GM23248 (cell line): ENCODE measurements at regions not wholly inside any gene's neighbourhood (a gene's known extent, or its start where the extent isn't known, plus 50 kb on each side); places are given as distances from the start of the nearest gene placed in this dataset.
"Not testable (repeated sequence)": the region's sequence is repeated elsewhere in the genome, so short reads cannot be mapped to it uniquely, and the experiment has no call there.

Source experiments
- DNase-seq: peaks from one replicate; pipeline ENCODE4 v3.0.0-alpha.2; 2015
- H2AFZ ChIP-seq: fragments of 200-600 bp; sonication (generic); 2 replicates; pipeline ENCODE4 v1.6.1; 2016; ENCODE audit warnings: antibody characterized with exemption
- H3F3A ChIP-seq: fragments of 200-600 bp; sonication (generic); 2 replicates; pipeline ENCODE4 v1.6.1; 2016; ENCODE audit warnings: mild to moderate bottlenecking, antibody characterized with exemption, mixed run types; ENCODE audit not compliant: insufficient read depth
- H3K27ac ChIP-seq: fragments of 200-600 bp; sonication (generic); 2 replicates; pipeline ENCODE4 v1.5.1; 2016; ENCODE audit warnings: mild to moderate bottlenecking
- H3K27me3 ChIP-seq: fragments of 200-600 bp; sonication (generic); replicated peaks from 2 replicates; pipeline ENCODE4 v1.6.1; 2016; ENCODE audit warnings: mild to moderate bottlenecking; ENCODE audit not compliant: insufficient read depth
- H3K36me3 ChIP-seq: fragments of 200-600 bp; sonication (generic); 2 replicates; pipeline ENCODE4 v1.6.1; 2016; ENCODE audit warnings: low read depth, mild to moderate bottlenecking
- H3K4me1 ChIP-seq: fragments of 200-600 bp; sonication (generic); 2 replicates; pipeline ENCODE4 v1.6.1; 2016; ENCODE audit warnings: mild to moderate bottlenecking; ENCODE audit not compliant: insufficient read depth
- H3K4me2 ChIP-seq: fragments of 200-600 bp; sonication (generic); one replicate; pipeline ENCODE4 v1.6.1; 2016; ENCODE audit warnings: mild to moderate bottlenecking; ENCODE audit not compliant: unreplicated experiment
- H3K4me3 ChIP-seq: fragments of 200-600 bp; sonication (generic); 2 replicates; pipeline ENCODE4 v1.5.1; 2016; ENCODE audit warnings: mild to moderate bottlenecking
- H3K79me2 ChIP-seq: fragments of 200-600 bp; sonication (generic); 2 replicates; pipeline ENCODE4 v1.6.1; 2016; ENCODE audit warnings: mild to moderate bottlenecking; ENCODE audit not compliant: insufficient read depth
- H3K9ac ChIP-seq: fragments of 200-600 bp; sonication (generic); 2 replicates; pipeline ENCODE4 v1.6.1; 2016; ENCODE audit warnings: mild to moderate bottlenecking
- H3K9me2 ChIP-seq: fragments of 200-600 bp; sonication (generic); 2 replicates; pipeline ENCODE4 v1.6.1; 2016; ENCODE audit warnings: mixed run types, mild to moderate bottlenecking, moderate library complexity; ENCODE audit not compliant: insufficient read depth
- H3K9me3 ChIP-seq: fragments of 200-600 bp; sonication (generic); one replicate; pipeline ENCODE4 v1.6.1; 2017; ENCODE audit warnings: low read depth
- H4K20me1 ChIP-seq: fragments of 200-600 bp; sonication (generic); 2 replicates; pipeline ENCODE4 v1.6.0; 2016; ENCODE audit not compliant: insufficient read depth
- EZH2 ChIP-seq: fragments of 200-600 bp; sonication (generic); IDR thresholded peaks from 2 replicates; pipeline ENCODE4 v1.6.1; 2018; ENCODE audit warnings: antibody characterized with exemption, mild to moderate bottlenecking; ENCODE audit not compliant: insufficient read depth, poor library complexity, severe bottlenecking
- EZH2phosphoT487 ChIP-seq: fragments of 200-600 bp; sonication (generic); IDR thresholded peaks from 2 replicates; pipeline ENCODE4 v1.6.1; 2018; ENCODE audit warnings: antibody characterized with exemption, moderate library complexity, mild to moderate bottlenecking, low read depth; ENCODE audit not compliant: insufficient read depth
- WGBS, 2 experiments: methylation state at CpG; one replicate each; pipeline ENCODE4 v1.1.6; 2015 to 2017; ENCODE audit warnings: low lambda C conversion rate in 2 of 2, low coverage in 1 of 2; ENCODE audit errors: missing lambda C conversion rate in 2 of 2; 5-methylcytosine and 5-hydroxymethylcytosine counted together
- in situ Hi-C: fragments of 300-500 bp; cut with MboI; formaldehyde crosslinking; loops from 2 replicates; pipeline ENCODE4 v1.15.0; 2020

- no peaks in the 10 kb centered on the region for H3K9me3 ChIP-seq
- H3K4me2 ChIP-seq, result no peak overlapping the region
- H3F3A ChIP-seq, result no peaks in the 10 kb centered on the region
- H2AFZ ChIP-seq, result no peak overlapping the region
- no peaks in the 10 kb centered on the region for H4K20me1 ChIP-seq
- H3K9ac ChIP-seq, result no peak overlapping the region
- no peak overlapping the region for H3K27ac ChIP-seq
- H3K79me2 ChIP-seq, result no peaks in the 10 kb centered on the region
- H3K4me3 ChIP-seq, result no peak overlapping the region
- in situ Hi-C loops, result no loop called here
- no peaks in the 10 kb centered on the region for H3K4me1 ChIP-seq
- TF ChIP-seq EZH2 (no peak), EZH2phosphoT487 (no peak)
- H3K27me3 ChIP-seq, result peaks cover 11% of the 10 kb centered on the region
- WGBS, 2 experiments, result 58 to 63% methylated on average over 7 of the region's 7 CpGs
- no peak for DNase-seq
- no peaks in the 10 kb centered on the region for H3K36me3 ChIP-seq
- H3K9me2 ChIP-seq, result no peaks in the 10 kb centered on the region
These were observed 115.5 kb upstream of the DUSP22 start for GRCh38 chr6:176766-177165.

DNA sequence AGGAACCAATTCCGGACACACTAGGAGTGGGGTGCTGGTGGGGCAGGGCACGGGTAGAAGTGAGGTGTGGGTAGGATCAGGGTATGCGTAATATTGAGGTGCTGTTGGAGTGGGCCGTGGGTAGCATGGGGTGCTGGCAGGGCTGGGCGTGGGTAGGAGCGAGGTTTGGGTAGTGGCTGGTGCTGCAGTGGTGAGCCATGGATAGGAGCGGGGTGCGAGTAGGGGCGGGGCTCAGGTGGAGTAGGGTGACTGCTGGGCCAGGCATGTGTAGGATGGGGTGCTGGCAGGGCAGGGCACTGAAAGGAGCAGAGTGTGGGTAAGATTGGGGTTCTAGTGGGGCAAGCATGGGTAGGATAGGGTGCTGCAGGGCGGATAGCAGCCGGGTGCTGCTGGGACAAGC is 114.2 kb upstream of the DUSP22 start:
- no peak overlapping the region for H3K9ac ChIP-seq
- no peaks in the 10 kb centered on the region for H3K9me3 ChIP-seq
- H3K4me1 ChIP-seq, result no peaks in the 10 kb centered on the region
- no peak for DNase-seq
- no peak overlapping the region for H2AFZ ChIP-seq
- H3K27me3 ChIP-seq, result peaks cover 11% of the 10 kb centered on the region
- no peaks in the 10 kb centered on the region for H4K20me1 ChIP-seq
- H3K4me2 ChIP-seq, result no peak overlapping the region
- H3K9me2 ChIP-seq, result no peaks in the 10 kb centered on the region
- in situ Hi-C loops, result no loop called here
- no peaks in the 10 kb centered on the region for H3K36me3 ChIP-seq
- H3K4me3 ChIP-seq, result no peak overlapping the region
- H3F3A ChIP-seq, result no peaks in the 10 kb centered on the region
- no peak overlapping the region for H3K27ac ChIP-seq
- TF ChIP-seq EZH2, result no peak
- no peak for TF ChIP-seq EZH2phosphoT487
- H3K79me2 ChIP-seq, result no peaks in the 10 kb centered on the region
- 61 to 65% methylated on average over 11 of the region's 11 CpGs for WGBS, 2 experiments

DNA sequence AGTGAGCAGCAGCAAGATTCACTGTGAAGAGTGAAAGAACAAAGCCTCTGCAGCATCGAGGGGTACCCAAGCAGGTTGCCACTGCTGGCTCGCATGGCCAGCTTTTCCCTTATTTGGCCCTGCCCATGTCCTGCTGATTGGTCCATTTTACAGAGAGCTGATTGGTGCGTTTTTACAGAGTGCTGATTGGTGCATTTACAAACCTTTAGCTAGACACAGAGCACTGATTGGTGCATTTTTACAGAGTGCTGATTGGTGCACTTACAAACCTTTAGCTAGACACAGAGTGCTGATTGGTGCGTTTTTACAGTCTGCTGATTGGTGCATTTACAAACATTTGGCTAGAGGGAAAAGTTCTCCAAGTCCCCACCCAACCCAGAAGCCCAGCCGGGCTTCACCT is 113.4 kb upstream of the DUSP22 start:
- H3K9ac ChIP-seq, H3K9me3 ChIP-seq, H3K4me3 ChIP-seq, H3K27me3 ChIP-seq, H3K36me3 ChIP-seq, H3K9me2 ChIP-seq, DNase-seq, H3K4me1 ChIP-seq, H2AFZ ChIP-seq, H3F3A ChIP-seq, H4K20me1 ChIP-seq, H3K4me2 ChIP-seq, H3K27ac ChIP-seq, in situ Hi-C loops, H3K79me2 ChIP-seq: not testable (repeated sequence)
- WGBS, 2 experiments, result 60 to 69% methylated on average over 5 of the region's 5 CpGs

DNA sequence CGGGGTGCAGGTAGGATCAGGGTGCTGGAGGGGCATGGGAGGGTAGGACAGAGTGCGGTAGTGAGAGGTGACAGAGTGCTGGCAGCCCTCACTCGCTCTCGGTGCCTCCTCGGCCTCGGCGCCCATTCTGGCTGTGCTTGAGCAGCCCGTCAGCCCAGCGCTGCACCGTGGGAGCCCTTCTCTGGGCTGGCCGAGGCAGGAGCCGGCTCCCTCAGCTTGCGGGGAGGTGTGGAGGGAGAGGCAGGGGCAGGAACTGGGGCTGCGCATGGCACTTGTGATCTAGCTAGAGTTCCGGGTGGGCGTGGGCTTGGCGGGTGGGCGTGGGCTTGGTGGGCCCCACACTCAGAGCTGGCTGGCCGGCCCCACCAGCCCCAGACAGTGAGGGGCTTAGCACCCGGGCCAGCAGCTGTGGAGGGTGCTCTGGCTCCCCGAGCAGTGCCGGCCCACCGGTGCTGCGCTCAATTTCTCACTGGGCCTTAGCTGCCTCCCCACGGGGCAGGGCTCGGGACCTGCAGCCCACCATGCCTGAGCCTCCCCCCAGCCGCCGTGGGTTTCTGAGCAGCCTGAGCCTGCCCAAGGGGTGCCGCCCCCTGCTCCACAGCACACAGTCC is 112.8 kb upstream of the DUSP22 start:
- Histone ChIP-seq H3K9me3 (no peaks in the 10 kb centered on the region), H3K4me3 (no peak overlapping the region), H3K4me2 (no peak overlapping the region), H2AFZ (no peak overlapping the region), H3K4me1 (no peaks in the 10 kb centered on the region), H3K27ac (no peak overlapping the region), H3K79me2 (no peaks in the 10 kb centered on the region), H3K27me3 (0 out of 2 replicates have a peak, but pooled peaks cover 7% of the 10 kb centered on the region), H3K9ac (no peak overlapping the region), H4K20me1 (no peaks in the 10 kb centered on the region), H3K36me3 (no peaks in the 10 kb centered on the region), H3K9me2 (no peaks in the 10 kb centered on the region), H3F3A (no peaks in the 10 kb centered on the region)
- TF ChIP-seq EZH2 (no peak), EZH2phosphoT487 (no peak)
- DNase-seq, result no peak
- WGBS, 2 experiments, result 79 to 80% methylated on average over 21 to 29 of the region's 29 CpGs
- in situ Hi-C loops, result no loop called here

DNA sequence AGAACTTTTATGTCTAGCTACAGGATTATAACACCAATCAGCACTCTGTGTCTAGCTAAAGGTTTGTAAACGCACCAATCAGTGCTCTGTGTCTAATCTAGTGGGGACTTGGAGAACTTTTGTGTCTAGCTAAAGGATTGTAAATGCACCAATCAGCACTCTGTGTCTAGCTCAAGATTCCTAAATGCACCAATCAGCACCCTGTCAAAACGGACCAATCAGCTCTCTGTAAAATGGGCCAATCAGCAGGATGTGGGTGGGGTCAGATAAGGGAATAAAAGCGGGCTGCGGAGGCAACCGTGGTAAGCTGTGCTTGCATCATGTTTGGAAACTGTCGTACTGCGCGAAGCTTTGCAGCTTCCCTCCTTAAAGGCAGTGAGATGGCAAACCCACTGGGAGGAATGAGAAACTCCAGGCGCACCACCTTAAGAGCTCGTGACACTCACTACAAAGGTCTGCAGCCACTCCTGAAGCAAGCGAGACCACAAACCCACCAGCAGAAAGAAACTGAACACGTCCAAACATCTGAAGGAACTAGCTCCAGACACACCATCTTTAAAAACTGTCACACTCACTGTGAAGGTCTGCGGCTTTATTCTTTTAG is 112.1 kb upstream of the DUSP22 start:
- H3K79me2 ChIP-seq, H3K27ac ChIP-seq, in situ Hi-C loops, H4K20me1 ChIP-seq, DNase-seq, H3K9ac ChIP-seq, H3F3A ChIP-seq, H3K9me2 ChIP-seq, H3K4me2 ChIP-seq, H2AFZ ChIP-seq, H3K9me3 ChIP-seq, H3K27me3 ChIP-seq, H3K4me3 ChIP-seq, H3K4me1 ChIP-seq, H3K36me3 ChIP-seq: not testable (repeated sequence)
- WGBS, 2 experiments, result 71 to 76% methylated on average over 12 to 13 of the region's 13 CpGs
